SK-N-SH (cell line): ENCODE measurements at regions not wholly inside any gene's neighbourhood (a gene's known extent, or its start where the extent isn't known, plus 50 kb on each side); places are given as distances from the start of the nearest gene placed in this dataset.

Experiments
- CTCF ChIA-PET: fragments of 300-600, 350-600 bp; formaldehyde crosslinking; extraction: SDS; loops from one replicate; lab custom pipeline; 2021; lab: Yijun Ruan, JAX
- POLR2A ChIA-PET: fragments of 350-600 bp; sonication (Branson Sonifier 250); formaldehyde crosslinking; extraction: SDS; loops from one replicate; lab custom pipeline; 2020; ENCODE audit warnings: antibody characterized with exemption, inconsistent platforms; lab: Yijun Ruan, JAX
- DNase-seq: peaks from one replicate; pipeline ENCODE4 v3.0.0; 2012
- H2AFZ ChIP-seq: fragments of 200-600 bp; sonication (generic); 2 replicates; pipeline ENCODE4 v1.8.1; 2016; ENCODE audit warnings: antibody characterized with exemption, mild to moderate bottlenecking, low read depth
- H3F3A ChIP-seq: fragments of 200-600 bp; sonication (generic); replicated peaks from 2 replicates; pipeline ENCODE3; 2016; ENCODE audit warnings: antibody characterized with exemption, mild to moderate bottlenecking; ENCODE audit not compliant: insufficient read depth
- H3K27ac ChIP-seq, 2 experiments: fragments of 200-500 bp in 1 of 2; fragments of 200-600 bp in 1 of 2; sonication (Bioruptor generic) in 1 of 2; sonication (generic), shearing (Covaris generic) in 1 of 2; 2 replicates each; pipeline versions ENCODE4 v1.5.1 to v1.6.1; 2014 to 2016; ENCODE audit warnings: low read depth in 2 of 2, inconsistent platforms in 1 of 2, low read length in 1 of 2, mild to moderate bottlenecking in 1 of 2, mixed read lengths in 1 of 2
- H3K27me3 ChIP-seq: fragments of 200-600 bp; sonication (generic), shearing (Covaris generic); 2 replicates; pipeline ENCODE4 v1.6.1; 2016; ENCODE audit warnings: mixed run types; ENCODE audit not compliant: insufficient read depth
- H3K36me3 ChIP-seq, 2 experiments: fragments of 200-500 bp in 1 of 2; fragments of 200-600 bp in 1 of 2; sonication (Bioruptor generic) in 1 of 2; sonication (generic) in 1 of 2; replicated peaks in 1 of 2; 2 replicates each; pipeline versions ENCODE3 to v1.5.1; 2014 to 2016; ENCODE audit warnings: low read length in 1 of 2, mild to moderate bottlenecking in 1 of 2; ENCODE audit not compliant: insufficient read depth in 2 of 2, control insufficient read depth in 1 of 2
- H3K4me1 ChIP-seq, 2 experiments: fragments of 200-500 bp in 1 of 2; fragments of 200-600 bp in 1 of 2; sonication (Bioruptor generic) in 1 of 2; sonication (generic), shearing (Covaris generic) in 1 of 2; 2 replicates each; pipeline versions ENCODE4 v1.5.1 to v1.6.1; 2014 to 2016; ENCODE audit warnings: low read depth in 1 of 2, low read length in 1 of 2, mixed run types in 1 of 2; ENCODE audit not compliant: insufficient read depth in 2 of 2, control insufficient read depth in 1 of 2
- H3K4me2 ChIP-seq: fragments of 200-600 bp; sonication (generic), shearing (Covaris generic); 2 replicates; pipeline ENCODE4 v1.6.1; 2017; ENCODE audit warnings: mixed run types
- H3K4me3 ChIP-seq, 2 experiments: fragments of 200-500 bp in 1 of 2; fragments of 200-600 bp in 1 of 2; sonication (Bioruptor generic) in 1 of 2; sonication (generic), shearing (Covaris generic) in 1 of 2; 2 replicates each; pipeline versions ENCODE4 v1.5.1 to v1.8.1; 2014 to 2016; ENCODE audit warnings: low read depth in 2 of 2, inconsistent platforms in 1 of 2, low read length in 1 of 2, mild to moderate bottlenecking in 1 of 2, mixed read lengths in 1 of 2, moderate library complexity in 1 of 2
- H3K79me2 ChIP-seq: fragments of 200-600 bp; sonication (generic); 2 replicates; pipeline ENCODE4 v1.8.1; 2017; ENCODE audit warnings: mild to moderate bottlenecking; ENCODE audit not compliant: insufficient read depth
- H3K9ac ChIP-seq: fragments of 200-600 bp; sonication (generic); 2 replicates; pipeline ENCODE4 v1.6.1; 2017; ENCODE audit warnings: mixed run types
- H3K9me2 ChIP-seq: fragments of 200-600 bp; sonication (generic); 2 replicates; pipeline ENCODE4 v1.6.1; 2017; ENCODE audit warnings: mixed run types
- H3K9me3 ChIP-seq: fragments of 200-600 bp; sonication (generic); 2 replicates; pipeline ENCODE4 v1.6.1; 2017; ENCODE audit warnings: mixed run types, mild to moderate bottlenecking, moderate library complexity
- H4K20me1 ChIP-seq: fragments of 200-600 bp; sonication (generic); 2 replicates; pipeline ENCODE4 v1.6.1; 2017; ENCODE audit warnings: mild to moderate bottlenecking, mixed run types; ENCODE audit not compliant: insufficient read depth
- CHD2 ChIP-seq: fragments of 150-350 bp; IDR thresholded peaks from 2 replicates; pipeline ENCODE4 v1.6.1; 2018; ENCODE audit warnings: low read length; ENCODE audit not compliant: partially characterized antibody
- EP300 ChIP-seq, 2 experiments: IDR thresholded peaks; 2 replicates each; pipeline versions ENCODE4 v1.4.0 to v1.6.1; 2012; ENCODE audit warnings: borderline replicate concordance in 1 of 2, low read depth in 1 of 2, low read length in 1 of 2
- EZH2phosphoT487 ChIP-seq: fragments of 200-600 bp; sonication (generic); IDR thresholded peaks from 2 replicates; pipeline ENCODE4 v1.6.1; 2017; ENCODE audit warnings: low read depth, mixed run types, mild to moderate bottlenecking, antibody characterized with exemption, moderate library complexity, borderline replicate concordance
- FOSL2 ChIP-seq: IDR thresholded peaks from 2 replicates; pipeline ENCODE4 v1.4.0; 2012; ENCODE audit warnings: low read depth, mild to moderate bottlenecking, moderate library complexity, borderline replicate concordance
- MEF2A ChIP-seq: IDR thresholded peaks from 2 replicates; pipeline ENCODE4 v1.4.0; 2012; ENCODE audit warnings: low read depth, borderline replicate concordance
- POLR2AphosphoS5 ChIP-seq: IDR thresholded peaks from 2 replicates; pipeline ENCODE4 v1.6.1; 2012; ENCODE audit warnings: low read depth, low read length
- RAD21 ChIP-seq: IDR thresholded peaks from 2 replicates; pipeline ENCODE4 v1.6.1; 2012; ENCODE audit warnings: mild to moderate bottlenecking, low read length
- RCOR1 ChIP-seq: fragments of 150-350 bp; IDR thresholded peaks from 2 replicates; pipeline ENCODE4 v1.6.1; 2017; ENCODE audit warnings: antibody characterized with exemption, low read length
- SMC3 ChIP-seq: IDR thresholded peaks from 2 replicates; pipeline ENCODE4 v1.6.1; 2012; ENCODE audit warnings: low read depth, low read length, improper control_type of control experiment
- TAF1 ChIP-seq: IDR thresholded peaks from 2 replicates; pipeline ENCODE4 v1.6.1; 2012; ENCODE audit warnings: low read depth, mild to moderate bottlenecking, low read length, moderate library complexity, borderline replicate concordance
- TCF12 ChIP-seq: IDR thresholded peaks from 2 replicates; pipeline ENCODE4 v1.4.0; 2012
- YY1 ChIP-seq: IDR thresholded peaks from 2 replicates; pipeline ENCODE4 v1.4.0; 2012; ENCODE audit warnings: low read depth, mild to moderate bottlenecking
- WGBS: methylation state at CpG from one replicate; pipeline ENCODE4 v1.1.6; 2017; ENCODE audit warnings: low lambda C conversion rate; 5-methylcytosine and 5-hydroxymethylcytosine counted together
- TF ChIP-seq, protein P1 (sequence below): fragments of 150-350 bp; IDR thresholded peaks from 2 replicates; pipeline ENCODE4 v1.6.1; 2016; ENCODE audit warnings: mild to moderate bottlenecking, low read depth, low read length
- TF ChIP-seq, protein P2 (sequence below): fragments of 200-600 bp; sonication (generic); IDR thresholded peaks from 2 replicates; pipeline ENCODE4 v1.6.1; 2017; ENCODE audit warnings: antibody characterized with exemption, mild to moderate bottlenecking, moderate library complexity
- TF ChIP-seq, protein P3 (sequence below): IDR thresholded peaks from 2 replicates; pipeline ENCODE4 v1.4.0; 2012; ENCODE audit warnings: low read depth

DNA sequence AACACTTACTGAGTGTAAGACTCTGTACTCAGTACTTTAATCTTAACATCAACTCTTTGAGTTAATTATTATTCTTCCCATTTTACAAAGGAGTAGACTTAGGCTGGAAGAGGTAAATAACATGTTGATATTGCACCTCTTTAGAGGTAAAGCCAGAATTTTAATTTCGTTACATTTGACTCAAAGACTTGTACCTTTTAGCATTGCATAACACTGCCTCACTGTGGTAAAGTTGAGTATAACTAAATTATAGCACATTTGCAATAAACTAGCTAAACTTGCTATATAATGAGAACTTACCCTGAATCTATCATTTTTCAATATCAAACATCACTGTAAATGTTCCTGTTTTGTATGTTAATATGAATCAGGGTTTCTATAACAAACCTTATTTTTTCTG is 218.5 kb downstream of the PRR32 start:
- H3K27me3 ChIP-seq, result no peaks in the 10 kb centered on the region
- no peak overlapping the region for H3K4me2 ChIP-seq
- ChIA-PET POLR2A (no interaction called here), CTCF (interaction anchor here (1.0 kb wide), 1 partner anchor 8 kb away, joined by 3 read pairs; no protein-coding TSS in a partner anchor)
- no peak for TF ChIP-seq EP300 (IDR thresholded peaks at IDR 0.05; ENCODE audit: borderline replicate concordance in 1 of 2, low read depth in 1 of 2, low read length in 1 of 2)
- peak; percentile 33 for TF ChIP-seq RAD21
- no peak for TF ChIP-seq TCF12
- TF ChIP-seq EZH2phosphoT487, result no peak
- no peak for TF ChIP-seq CHD2
- TF ChIP-seq RCOR1, result no peak
- no peak for TF ChIP-seq POLR2AphosphoS5
- TF ChIP-seq, protein P1, sequence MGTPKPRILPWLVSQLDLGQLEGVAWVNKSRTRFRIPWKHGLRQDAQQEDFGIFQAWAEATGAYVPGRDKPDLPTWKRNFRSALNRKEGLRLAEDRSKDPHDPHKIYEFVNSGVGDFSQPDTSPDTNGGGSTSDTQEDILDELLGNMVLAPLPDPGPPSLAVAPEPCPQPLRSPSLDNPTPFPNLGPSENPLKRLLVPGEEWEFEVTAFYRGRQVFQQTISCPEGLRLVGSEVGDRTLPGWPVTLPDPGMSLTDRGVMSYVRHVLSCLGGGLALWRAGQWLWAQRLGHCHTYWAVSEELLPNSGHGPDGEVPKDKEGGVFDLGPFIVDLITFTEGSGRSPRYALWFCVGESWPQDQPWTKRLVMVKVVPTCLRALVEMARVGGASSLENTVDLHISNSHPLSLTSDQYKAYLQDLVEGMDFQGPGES, result no peak
- no peak for TF ChIP-seq FOSL2
- no peak for TF ChIP-seq TAF1
- TF ChIP-seq, protein P2, sequence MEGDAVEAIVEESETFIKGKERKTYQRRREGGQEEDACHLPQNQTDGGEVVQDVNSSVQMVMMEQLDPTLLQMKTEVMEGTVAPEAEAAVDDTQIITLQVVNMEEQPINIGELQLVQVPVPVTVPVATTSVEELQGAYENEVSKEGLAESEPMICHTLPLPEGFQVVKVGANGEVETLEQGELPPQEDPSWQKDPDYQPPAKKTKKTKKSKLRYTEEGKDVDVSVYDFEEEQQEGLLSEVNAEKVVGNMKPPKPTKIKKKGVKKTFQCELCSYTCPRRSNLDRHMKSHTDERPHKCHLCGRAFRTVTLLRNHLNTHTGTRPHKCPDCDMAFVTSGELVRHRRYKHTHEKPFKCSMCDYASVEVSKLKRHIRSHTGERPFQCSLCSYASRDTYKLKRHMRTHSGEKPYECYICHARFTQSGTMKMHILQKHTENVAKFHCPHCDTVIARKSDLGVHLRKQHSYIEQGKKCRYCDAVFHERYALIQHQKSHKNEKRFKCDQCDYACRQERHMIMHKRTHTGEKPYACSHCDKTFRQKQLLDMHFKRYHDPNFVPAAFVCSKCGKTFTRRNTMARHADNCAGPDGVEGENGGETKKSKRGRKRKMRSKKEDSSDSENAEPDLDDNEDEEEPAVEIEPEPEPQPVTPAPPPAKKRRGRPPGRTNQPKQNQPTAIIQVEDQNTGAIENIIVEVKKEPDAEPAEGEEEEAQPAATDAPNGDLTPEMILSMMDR, result peak; percentile 53
- no peak for TF ChIP-seq YY1
- TF ChIP-seq, protein P3, sequence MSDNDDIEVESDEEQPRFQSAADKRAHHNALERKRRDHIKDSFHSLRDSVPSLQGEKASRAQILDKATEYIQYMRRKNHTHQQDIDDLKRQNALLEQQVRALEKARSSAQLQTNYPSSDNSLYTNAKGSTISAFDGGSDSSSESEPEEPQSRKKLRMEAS, result no peak
- peak; percentile 11; the same call in 1 of the 2 replicates for TF ChIP-seq SMC3
- TF ChIP-seq MEF2A, result no peak
- no peaks in the 10 kb centered on the region for H3F3A ChIP-seq
- 0% methylated on average over 1 of the region's 1 CpG for WGBS
- H3K4me3 ChIP-seq, result no peak overlapping the region
- no peak overlapping the region for H2AFZ ChIP-seq
- H3K4me1 ChIP-seq, result no peaks in the 10 kb centered on the region
- H3K79me2 ChIP-seq, result no peaks in the 10 kb centered on the region
- H3K9me3 ChIP-seq, result no peaks in the 10 kb centered on the region
- no peak for DNase-seq
- H4K20me1 ChIP-seq, result no peaks in the 10 kb centered on the region
- H3K27ac ChIP-seq, result no peak overlapping the region
- no peaks in the 10 kb centered on the region for H3K36me3 ChIP-seq
- H3K9ac ChIP-seq, result no peak overlapping the region
- H3K9me2 ChIP-seq, result no peaks in the 10 kb centered on the region; the same call in 1 of the 2 replicates
